ENCODE measurements at regions not wholly inside any gene's neighbourhood (a gene's known extent, or its start where the extent isn't known, plus 50 kb on each side); places are given as distances from the start of the nearest gene placed in this dataset.

DNA sequence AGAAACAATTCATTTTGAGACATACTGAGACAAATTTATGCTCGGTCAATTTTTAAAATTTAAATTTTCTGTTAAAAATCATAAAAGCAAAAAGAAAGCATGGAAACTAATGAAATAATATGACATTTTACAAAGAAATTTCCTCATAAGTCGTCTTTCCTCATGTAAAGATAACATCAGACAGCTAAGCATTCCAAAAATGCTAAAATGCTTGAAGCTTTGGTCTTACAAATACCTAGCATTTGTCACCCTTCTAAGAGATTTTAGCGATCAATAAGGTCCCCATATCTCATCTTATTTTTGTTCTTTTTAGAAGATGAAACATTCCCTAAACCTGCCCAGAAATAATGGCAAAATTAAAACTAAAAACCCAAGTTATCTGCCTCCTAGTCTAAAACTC lies 68.5 kb upstream of the FREM2 start:
- TF ChIP-seq, protein P1, sequence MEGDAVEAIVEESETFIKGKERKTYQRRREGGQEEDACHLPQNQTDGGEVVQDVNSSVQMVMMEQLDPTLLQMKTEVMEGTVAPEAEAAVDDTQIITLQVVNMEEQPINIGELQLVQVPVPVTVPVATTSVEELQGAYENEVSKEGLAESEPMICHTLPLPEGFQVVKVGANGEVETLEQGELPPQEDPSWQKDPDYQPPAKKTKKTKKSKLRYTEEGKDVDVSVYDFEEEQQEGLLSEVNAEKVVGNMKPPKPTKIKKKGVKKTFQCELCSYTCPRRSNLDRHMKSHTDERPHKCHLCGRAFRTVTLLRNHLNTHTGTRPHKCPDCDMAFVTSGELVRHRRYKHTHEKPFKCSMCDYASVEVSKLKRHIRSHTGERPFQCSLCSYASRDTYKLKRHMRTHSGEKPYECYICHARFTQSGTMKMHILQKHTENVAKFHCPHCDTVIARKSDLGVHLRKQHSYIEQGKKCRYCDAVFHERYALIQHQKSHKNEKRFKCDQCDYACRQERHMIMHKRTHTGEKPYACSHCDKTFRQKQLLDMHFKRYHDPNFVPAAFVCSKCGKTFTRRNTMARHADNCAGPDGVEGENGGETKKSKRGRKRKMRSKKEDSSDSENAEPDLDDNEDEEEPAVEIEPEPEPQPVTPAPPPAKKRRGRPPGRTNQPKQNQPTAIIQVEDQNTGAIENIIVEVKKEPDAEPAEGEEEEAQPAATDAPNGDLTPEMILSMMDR (IDR thresholded peaks at IDR 0.05; ENCODE audit: borderline replicate concordance, extremely low read depth, low read length, poor library complexity, severe bottlenecking): no peak
- TF ChIP-seq EZH2 (IDR thresholded peaks at IDR 0.05; ENCODE audit: borderline replicate concordance, low read depth, low read length, severe bottlenecking): no peak
